Stimulated activated naive CD8-positive, alpha-beta T cell treated with anti-CD3 and anti-CD28 coated beads, Interleukin-15, Interleukin-2, amounts not matched to agents 100 U/mL and 50 U/mL, for 24 hours (primary cell): ENCODE measurements at regions not wholly inside any gene's neighbourhood (a gene's known extent, or its start where the extent isn't known, plus 50 kb on each side); places are given as distances from the start of the nearest gene placed in this dataset.
A peak's percentile ranks its signal among the peaks of the same experiment; 100 is the strongest.
"Not testable (repeated sequence)": the region's sequence is repeated elsewhere in the genome, so short reads cannot be mapped to it uniquely, and the experiment has no call there.

Experiments
- ATAC-seq: fragments of 150-1000 bp; cut with Tn5 transposase; one replicate; pipeline ENCODE4 v1.10.0; 2021
- DNase-seq: peaks from one replicate; pipeline ENCODE4 v3.0.0; 2021

- ATAC-seq (no peak), DNase-seq (no peak)
These were observed 567.3 kb upstream of the ZNF385D start for GRCh38 chr3:22318325-22318724.

GRCh38 chr3:22319446-22319845 lies 568.4 kb upstream of the ZNF385D start:
- no peak for DNase-seq
- no peak for ATAC-seq

GRCh38 chr3:22322861-22323260 lies 571.9 kb upstream of the ZNF385D start:
- DNase-seq (no peak), ATAC-seq (no peak)

- DNase-seq = no peak
- ATAC-seq = no peak
These were observed 575.3 kb upstream of the ZNF385D start for GRCh38 chr3:22326305-22326704.

GRCh38 chr3:22334996-22335395 lies 584.0 kb upstream of the ZNF385D start:
- DNase-seq (no peak), ATAC-seq (no peak)

- ATAC-seq = no peak
These were observed 598.3 kb upstream of the ZNF385D start for GRCh38 chr3:22349215-22349851.

GRCh38 chr3:22351806-22352205 lies 600.8 kb upstream of the ZNF385D start:
- ATAC-seq (no peak), DNase-seq (no peak)

More at GRCh38 chr3:22349215-22349851, 598.3 kb upstream of the ZNF385D start:
- DNase-seq = no peak

GRCh38 chr3:22353126-22353525 lies 602.1 kb upstream of the ZNF385D start:
- ATAC-seq (no peak), DNase-seq (no peak)

GRCh38 chr3:22358334-22358733 lies 607.3 kb upstream of the ZNF385D start:
- ATAC-seq (no peak), DNase-seq (no peak)

GRCh38 chr3:22360164-22360563 lies 609.2 kb upstream of the ZNF385D start:
- DNase-seq = no peak
- no peak for ATAC-seq

- ATAC-seq = no peak
- DNase-seq = no peak
These were observed 610.0 kb upstream of the ZNF385D start for GRCh38 chr3:22360970-22361369.

GRCh38 chr3:22361521-22361920 lies 610.5 kb upstream of the ZNF385D start:
- DNase-seq = no peak
- ATAC-seq = no peak

GRCh38 chr3:22364851-22365250 lies 613.8 kb upstream of the ZNF385D start:
- ATAC-seq = no peak
- no peak for DNase-seq

GRCh38 chr3:22366781-22367180 lies 615.8 kb upstream of the ZNF385D start:
- ATAC-seq (no peak), DNase-seq (no peak)

- DNase-seq = no peak
- no peak for ATAC-seq
These were observed 620.0 kb upstream of the ZNF385D start for GRCh38 chr3:22371036-22371435.

GRCh38 chr3:22371607-22372291 lies 620.7 kb upstream of the ZNF385D start:
- DNase-seq = no peak
- ATAC-seq = no peak

- peak; percentile 2 for DNase-seq
These were observed 621.5 kb upstream of the ZNF385D start for GRCh38 chr3:22372292-22373062.

GRCh38 chr3:22373182-22373581 lies 622.2 kb upstream of the ZNF385D start:
- ATAC-seq (no peak), DNase-seq (no peak)

More at GRCh38 chr3:22372292-22373062, 621.5 kb upstream of the ZNF385D start:
- no peak for ATAC-seq

- ATAC-seq (no peak), DNase-seq (no peak)
These were observed 622.8 kb upstream of the ZNF385D start for GRCh38 chr3:22373827-22374226.

GRCh38 chr3:22377421-22377820 lies 626.4 kb upstream of the ZNF385D start:
- DNase-seq = no peak

GRCh38 chr3:22378869-22379268 lies 627.9 kb upstream of the ZNF385D start:
- ATAC-seq (no peak), DNase-seq (no peak)

More at GRCh38 chr3:22377421-22377820, 626.4 kb upstream of the ZNF385D start:
- no peak for ATAC-seq

GRCh38 chr3:22380253-22380652 lies 629.2 kb upstream of the ZNF385D start:
- no peak for DNase-seq
- no peak for ATAC-seq

GRCh38 chr3:22381564-22381963 lies 630.6 kb upstream of the ZNF385D start:
- DNase-seq = peak; percentile 20
- ATAC-seq = not testable (repeated sequence)
